PC-3 (cell line): ENCODE measurements at regions not wholly inside any gene's neighbourhood (a gene's known extent, or its start where the extent isn't known, plus 50 kb on each side); places are given as distances from the start of the nearest gene placed in this dataset.
"Not testable (repeated sequence)": the region's sequence is repeated elsewhere in the genome, so short reads cannot be mapped to it uniquely, and the experiment has no call there.

Experiments
- ATAC-seq: fragments of 200-7000 bp; cut with Tn5 transposase; 2 replicates; pipeline ENCODE4 v1.9.1; 2020; ENCODE audit warnings: mild to moderate bottlenecking, moderate library complexity
- BruUV-seq: library from RNA; stranded (reverse); fragments of 400-500 nt; replicated peaks from 2 replicates; lab custom pipeline; 2021; lab: Mats Ljungman, UMichigan
- CTCF ChIA-PET: fragments of 300-600 bp; sonication (Branson Sonifier 250); formaldehyde crosslinking; loops from one replicate; lab custom pipeline; 2022; ENCODE audit warnings: antibody characterized with exemption; lab: Charles Lee
- POLR2A ChIA-PET: fragments of 300-600 bp; sonication (Branson Sonifier 250); formaldehyde crosslinking; loops from one replicate; lab custom pipeline; 2022; ENCODE audit warnings: antibody characterized with exemption; ENCODE audit not compliant: unreplicated experiment; lab: Charles Lee
- DNase-seq: peaks from one replicate; pipeline ENCODE4 v3.0.0-alpha.2; 2015
- H2AFZ ChIP-seq: fragments of 300-600 bp; sonication (generic); 2 replicates; pipeline ENCODE4 v1.6.0; 2016; ENCODE audit warnings: antibody characterized with exemption, low read length
- H3F3A ChIP-seq: fragments of 300-600 bp; sonication (generic); one replicate; pipeline ENCODE4 v1.6.0; 2017; ENCODE audit warnings: antibody characterized with exemption, low read length, control low read depth, mild to moderate bottlenecking; ENCODE audit not compliant: unreplicated experiment
- H3K27ac ChIP-seq: fragments of 300-600 bp; sonication (generic); 2 replicates; pipeline ENCODE4 v1.5.1; 2016; ENCODE audit warnings: mild to moderate bottlenecking, low read length
- H3K27me3 ChIP-seq: fragments of 300-600 bp; sonication (generic); 2 replicates; pipeline ENCODE4 v1.6.1; 2016; ENCODE audit warnings: low read length, mixed read lengths
- H3K36me3 ChIP-seq: fragments of 300-600 bp; sonication (generic); 2 replicates; pipeline ENCODE4 v1.6.1; 2016; ENCODE audit warnings: low read depth, mixed run types, low read length, mixed read lengths
- H3K4me1 ChIP-seq: fragments of 300-600 bp; sonication (generic); 2 replicates; pipeline ENCODE4 v1.5.1; 2016; ENCODE audit warnings: low read length; ENCODE audit not compliant: insufficient read depth
- H3K4me2 ChIP-seq: fragments of 300-600 bp; sonication (generic); 2 replicates; pipeline ENCODE4 v1.6.0; 2016; ENCODE audit warnings: low read length
- H3K4me3 ChIP-seq: fragments of 300-600 bp; sonication (generic); 2 replicates; pipeline ENCODE4 v1.5.1; 2016; ENCODE audit warnings: mild to moderate bottlenecking, low read length, mixed read lengths
- H3K79me2 ChIP-seq: fragments of 300-600 bp; sonication (generic); 2 replicates; pipeline ENCODE4 v1.6.1; 2017; ENCODE audit warnings: low read length, mixed read lengths
- H3K9ac ChIP-seq: fragments of 300-600 bp; sonication (generic); 2 replicates; pipeline ENCODE4 v1.6.0; 2016; ENCODE audit warnings: mild to moderate bottlenecking, low read length
- H3K9me2 ChIP-seq: fragments of 300-600 bp; sonication (generic); replicated peaks from 2 replicates; pipeline ENCODE4 v1.6.1; 2016; ENCODE audit warnings: mixed run types, low read length, mixed read lengths
- H3K9me3 ChIP-seq: fragments of 300-600 bp; sonication (generic); 2 replicates; pipeline ENCODE4 v1.6.1; 2016; ENCODE audit warnings: low read length, mixed read lengths
- H4K20me1 ChIP-seq: fragments of 300-600 bp; sonication (generic); 2 replicates; pipeline ENCODE4 v1.6.1; 2016; ENCODE audit warnings: low read length, mixed read lengths
- intact Hi-C: fragments of 100-400 bp; cut with micrococcal nuclease; formaldehyde crosslinking; loops from 2 replicates; pipeline ENCODE4 v1.9.0; 2023

DNA sequence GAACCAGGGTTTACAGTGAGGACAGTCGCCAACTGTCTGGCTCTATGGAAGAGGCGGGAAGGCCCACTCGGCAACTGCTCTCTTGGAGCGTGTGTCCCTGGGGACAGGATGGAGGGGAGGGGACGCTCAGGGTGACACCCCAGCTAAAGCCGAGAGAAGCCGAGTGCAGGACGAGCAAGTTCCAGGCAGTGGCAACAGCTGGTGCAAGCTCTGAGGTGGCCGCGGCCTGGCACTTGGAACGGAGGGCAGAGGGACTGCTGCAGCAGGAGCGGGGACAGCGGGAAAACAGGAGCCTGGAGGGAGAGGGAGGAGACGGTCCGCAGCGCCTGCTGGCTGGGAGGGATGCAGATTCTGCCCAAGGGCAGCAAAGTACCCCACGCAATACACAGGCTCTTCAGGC is 113.8 kb upstream of the CCZ1B start:
- H3K9me2 ChIP-seq, H3K36me3 ChIP-seq, BruUV-seq, H3K9me3 ChIP-seq, ATAC-seq, H3K4me1 ChIP-seq, H4K20me1 ChIP-seq, CTCF ChIA-PET, H3K9ac ChIP-seq, DNase-seq, H3K4me3 ChIP-seq, H3K27me3 ChIP-seq, H3F3A ChIP-seq, H3K27ac ChIP-seq, H2AFZ ChIP-seq, H3K4me2 ChIP-seq, H3K79me2 ChIP-seq, POLR2A ChIA-PET: not testable (repeated sequence)
- intact Hi-C loops: loop anchor here (10.0 kb wide), 1 partner anchor 425 kb away; no protein-coding TSS in a partner anchor

- not testable (repeated sequence) for H4K20me1 ChIP-seq, H3K4me1 ChIP-seq, ATAC-seq
Observed at GRCh38 chr7:6946873-6947272, 120.8 kb upstream of the CCZ1B start.

GRCh38 chr7:6950231-6950630 is 124.2 kb upstream of the CCZ1B start:
- H3K79me2 ChIP-seq, H4K20me1 ChIP-seq, H3K9me2 ChIP-seq, H3K4me2 ChIP-seq, H3K4me3 ChIP-seq, POLR2A ChIA-PET, H3K9ac ChIP-seq, BruUV-seq, H3K4me1 ChIP-seq, H3F3A ChIP-seq, H3K36me3 ChIP-seq, H3K9me3 ChIP-seq, H3K27me3 ChIP-seq, H2AFZ ChIP-seq, ATAC-seq, H3K27ac ChIP-seq: not testable (repeated sequence)
- CTCF ChIA-PET: interaction anchor here (0.6 kb wide), 2 partner anchors 79 to 153 kb away, joined by 3 to 5 read pairs; no protein-coding TSS in a partner anchor
- peak; percentile 24 for DNase-seq
- intact Hi-C loops: loop anchor here (5.0 kb wide), 1 partner anchor 152 kb away; no protein-coding TSS in a partner anchor

More at GRCh38 chr7:6946873-6947272, 120.8 kb upstream of the CCZ1B start:
- intact Hi-C loops, DNase-seq, H2AFZ ChIP-seq, H3K9me3 ChIP-seq, H3K4me2 ChIP-seq, H3K4me3 ChIP-seq, BruUV-seq, H3F3A ChIP-seq, H3K36me3 ChIP-seq, CTCF ChIA-PET, H3K79me2 ChIP-seq, H3K9me2 ChIP-seq, H3K27me3 ChIP-seq, POLR2A ChIA-PET, H3K27ac ChIP-seq, H3K9ac ChIP-seq: not testable (repeated sequence)

GRCh38 chr7:6951553-6951952 is 125.5 kb upstream of the CCZ1B start:
- H3F3A ChIP-seq, H3K27me3 ChIP-seq, BruUV-seq, H3K27ac ChIP-seq, H3K4me3 ChIP-seq, H3K9ac ChIP-seq, H4K20me1 ChIP-seq, H3K9me2 ChIP-seq, DNase-seq, CTCF ChIA-PET, ATAC-seq, H2AFZ ChIP-seq, H3K4me2 ChIP-seq, H3K9me3 ChIP-seq, H3K4me1 ChIP-seq, H3K36me3 ChIP-seq, H3K79me2 ChIP-seq, POLR2A ChIA-PET: not testable (repeated sequence)
- intact Hi-C loops: loop anchor here (5.0 kb wide), 1 partner anchor 151 kb away; no protein-coding TSS in a partner anchor
